SK-N-SH (cell line): ENCODE measurements at regions not wholly inside any gene's neighbourhood (a gene's known extent, or its start where the extent isn't known, plus 50 kb on each side); places are given as distances from the start of the nearest gene placed in this dataset.

Source experiments
- CTCF ChIA-PET: fragments of 300-600, 350-600 bp; formaldehyde crosslinking; extraction: SDS; loops from one replicate; lab custom pipeline; 2021; lab: Yijun Ruan, JAX
- POLR2A ChIA-PET: fragments of 350-600 bp; sonication (Branson Sonifier 250); formaldehyde crosslinking; extraction: SDS; loops from one replicate; lab custom pipeline; 2020; ENCODE audit warnings: antibody characterized with exemption, inconsistent platforms; lab: Yijun Ruan, JAX
- DNase-seq: peaks from one replicate; pipeline ENCODE4 v3.0.0; 2012
- H2AFZ ChIP-seq: fragments of 200-600 bp; sonication (generic); 2 replicates; pipeline ENCODE4 v1.8.1; 2016; ENCODE audit warnings: antibody characterized with exemption, mild to moderate bottlenecking, low read depth
- H3F3A ChIP-seq: fragments of 200-600 bp; sonication (generic); replicated peaks from 2 replicates; pipeline ENCODE3; 2016; ENCODE audit warnings: antibody characterized with exemption, mild to moderate bottlenecking; ENCODE audit not compliant: insufficient read depth
- H3K27ac ChIP-seq, 2 experiments: fragments of 200-500 bp in 1 of 2; fragments of 200-600 bp in 1 of 2; sonication (Bioruptor generic) in 1 of 2; sonication (generic), shearing (Covaris generic) in 1 of 2; 2 replicates each; pipeline versions ENCODE4 v1.5.1 to v1.6.1; 2014 to 2016; ENCODE audit warnings: low read depth in 2 of 2, inconsistent platforms in 1 of 2, low read length in 1 of 2, mild to moderate bottlenecking in 1 of 2, mixed read lengths in 1 of 2
- H3K27me3 ChIP-seq: fragments of 200-600 bp; sonication (generic), shearing (Covaris generic); 2 replicates; pipeline ENCODE4 v1.6.1; 2016; ENCODE audit warnings: mixed run types; ENCODE audit not compliant: insufficient read depth
- H3K36me3 ChIP-seq, 2 experiments: fragments of 200-500 bp in 1 of 2; fragments of 200-600 bp in 1 of 2; sonication (Bioruptor generic) in 1 of 2; sonication (generic) in 1 of 2; replicated peaks in 1 of 2; 2 replicates each; pipeline versions ENCODE3 to v1.5.1; 2014 to 2016; ENCODE audit warnings: low read length in 1 of 2, mild to moderate bottlenecking in 1 of 2; ENCODE audit not compliant: insufficient read depth in 2 of 2, control insufficient read depth in 1 of 2
- H3K4me1 ChIP-seq, 2 experiments: fragments of 200-500 bp in 1 of 2; fragments of 200-600 bp in 1 of 2; sonication (Bioruptor generic) in 1 of 2; sonication (generic), shearing (Covaris generic) in 1 of 2; 2 replicates each; pipeline versions ENCODE4 v1.5.1 to v1.6.1; 2014 to 2016; ENCODE audit warnings: low read depth in 1 of 2, low read length in 1 of 2, mixed run types in 1 of 2; ENCODE audit not compliant: insufficient read depth in 2 of 2, control insufficient read depth in 1 of 2
- H3K4me2 ChIP-seq: fragments of 200-600 bp; sonication (generic), shearing (Covaris generic); 2 replicates; pipeline ENCODE4 v1.6.1; 2017; ENCODE audit warnings: mixed run types
- H3K4me3 ChIP-seq, 2 experiments: fragments of 200-500 bp in 1 of 2; fragments of 200-600 bp in 1 of 2; sonication (Bioruptor generic) in 1 of 2; sonication (generic), shearing (Covaris generic) in 1 of 2; 2 replicates each; pipeline versions ENCODE4 v1.5.1 to v1.8.1; 2014 to 2016; ENCODE audit warnings: low read depth in 2 of 2, inconsistent platforms in 1 of 2, low read length in 1 of 2, mild to moderate bottlenecking in 1 of 2, mixed read lengths in 1 of 2, moderate library complexity in 1 of 2
- H3K79me2 ChIP-seq: fragments of 200-600 bp; sonication (generic); 2 replicates; pipeline ENCODE4 v1.8.1; 2017; ENCODE audit warnings: mild to moderate bottlenecking; ENCODE audit not compliant: insufficient read depth
- H3K9ac ChIP-seq: fragments of 200-600 bp; sonication (generic); 2 replicates; pipeline ENCODE4 v1.6.1; 2017; ENCODE audit warnings: mixed run types
- H3K9me2 ChIP-seq: fragments of 200-600 bp; sonication (generic); 2 replicates; pipeline ENCODE4 v1.6.1; 2017; ENCODE audit warnings: mixed run types
- H3K9me3 ChIP-seq: fragments of 200-600 bp; sonication (generic); 2 replicates; pipeline ENCODE4 v1.6.1; 2017; ENCODE audit warnings: mixed run types, mild to moderate bottlenecking, moderate library complexity
- H4K20me1 ChIP-seq: fragments of 200-600 bp; sonication (generic); 2 replicates; pipeline ENCODE4 v1.6.1; 2017; ENCODE audit warnings: mild to moderate bottlenecking, mixed run types; ENCODE audit not compliant: insufficient read depth
- CHD2 ChIP-seq: fragments of 150-350 bp; IDR thresholded peaks from 2 replicates; pipeline ENCODE4 v1.6.1; 2018; ENCODE audit warnings: low read length; ENCODE audit not compliant: partially characterized antibody
- ELF1 ChIP-seq: IDR thresholded peaks from 2 replicates; pipeline ENCODE4 v1.4.0; 2012
- FOSL2 ChIP-seq: IDR thresholded peaks from 2 replicates; pipeline ENCODE4 v1.4.0; 2012; ENCODE audit warnings: low read depth, mild to moderate bottlenecking, moderate library complexity, borderline replicate concordance
- FOXM1 ChIP-seq: IDR thresholded peaks from 2 replicates; pipeline ENCODE4 v1.4.0; 2012; ENCODE audit warnings: low read depth, mild to moderate bottlenecking
- GATA2 ChIP-seq: sonication (generic); formaldehyde crosslinking; IDR thresholded peaks from 2 replicates; pipeline ENCODE4 v1.5.0; 2020; ENCODE audit warnings: mild to moderate bottlenecking, missing genetic modification reagents
- MAX ChIP-seq: IDR thresholded peaks from 2 replicates; pipeline ENCODE4 v1.4.0; 2012; ENCODE audit warnings: low read depth
- MEF2A ChIP-seq: IDR thresholded peaks from 2 replicates; pipeline ENCODE4 v1.4.0; 2012; ENCODE audit warnings: low read depth, borderline replicate concordance
- MXI1 ChIP-seq: IDR thresholded peaks from 2 replicates; pipeline ENCODE4 v1.6.1; 2012; ENCODE audit warnings: mild to moderate bottlenecking, low read depth, low read length, improper control_type of control experiment
- NRF1 ChIP-seq: IDR thresholded peaks from 2 replicates; pipeline ENCODE4 v1.6.1; 2012; ENCODE audit warnings: low read depth, mild to moderate bottlenecking, low read length
- RAD21 ChIP-seq: IDR thresholded peaks from 2 replicates; pipeline ENCODE4 v1.6.1; 2012; ENCODE audit warnings: mild to moderate bottlenecking, low read length
- RCOR1 ChIP-seq: fragments of 150-350 bp; IDR thresholded peaks from 2 replicates; pipeline ENCODE4 v1.6.1; 2017; ENCODE audit warnings: antibody characterized with exemption, low read length
- REST ChIP-seq: IDR thresholded peaks from 2 replicates; pipeline ENCODE4 v1.6.1; 2012; ENCODE audit warnings: mild to moderate bottlenecking, low read depth, low read length, moderate library complexity
- RFX5 ChIP-seq: IDR thresholded peaks from 2 replicates; pipeline ENCODE4 v1.6.1; 2012; ENCODE audit warnings: mild to moderate bottlenecking, improper control_type of control experiment, low read length
- RXRA ChIP-seq: IDR thresholded peaks from 2 replicates; pipeline ENCODE4 v1.4.0; 2012; ENCODE audit warnings: low read depth, mild to moderate bottlenecking, borderline replicate concordance
- TAF1 ChIP-seq: IDR thresholded peaks from 2 replicates; pipeline ENCODE4 v1.6.1; 2012; ENCODE audit warnings: low read depth, mild to moderate bottlenecking, low read length, moderate library complexity, borderline replicate concordance
- YY1 ChIP-seq: IDR thresholded peaks from 2 replicates; pipeline ENCODE4 v1.4.0; 2012; ENCODE audit warnings: low read depth, mild to moderate bottlenecking
- ZBTB33 ChIP-seq: IDR thresholded peaks from 2 replicates; pipeline ENCODE4 v1.4.0; 2012; ENCODE audit warnings: low read depth, borderline replicate concordance
- WGBS: methylation state at CpG from one replicate; pipeline ENCODE4 v1.1.6; 2017; ENCODE audit warnings: low lambda C conversion rate; 5-methylcytosine and 5-hydroxymethylcytosine counted together
- TF ChIP-seq, protein P1 (sequence below): fragments of 200-600 bp; sonication (generic); IDR thresholded peaks from 2 replicates; pipeline ENCODE4 v1.6.1; 2017; ENCODE audit warnings: antibody characterized with exemption, mild to moderate bottlenecking, moderate library complexity
- TF ChIP-seq, protein P2 (sequence below): fragments of 150-350 bp; IDR thresholded peaks from 2 replicates; pipeline ENCODE4 v1.6.1; 2017; ENCODE audit warnings: antibody characterized with exemption, low read length, low read depth, borderline replicate concordance
- TF ChIP-seq, protein P3 (sequence below): IDR thresholded peaks from 2 replicates; pipeline ENCODE4; 2012

- Histone ChIP-seq H3K27ac (no peak overlapping the region), H3K9ac (no peak overlapping the region), H3K4me3 (no peak overlapping the region), H3K4me2 (no peak overlapping the region), H3F3A (no peaks in the 10 kb centered on the region), H3K9me3 (no peaks in the 10 kb centered on the region), H2AFZ (no peak overlapping the region), H3K36me3 (no peaks in the 10 kb centered on the region), H3K79me2 (no peaks in the 10 kb centered on the region), H3K27me3 (no peaks in the 10 kb centered on the region), H4K20me1 (no peaks in the 10 kb centered on the region), H3K9me2 (no peaks in the 10 kb centered on the region), H3K4me1 (peaks cover 10 to 12% of the 10 kb centered on the region in 2 experiments; a peak in 2 of 4 replicates)
- POLR2A ChIA-PET: no interaction called here
- DNase-seq: no peak
- no peak for TF ChIP-seq MXI1
- TF ChIP-seq RAD21: no peak
- TF ChIP-seq, protein P1, sequence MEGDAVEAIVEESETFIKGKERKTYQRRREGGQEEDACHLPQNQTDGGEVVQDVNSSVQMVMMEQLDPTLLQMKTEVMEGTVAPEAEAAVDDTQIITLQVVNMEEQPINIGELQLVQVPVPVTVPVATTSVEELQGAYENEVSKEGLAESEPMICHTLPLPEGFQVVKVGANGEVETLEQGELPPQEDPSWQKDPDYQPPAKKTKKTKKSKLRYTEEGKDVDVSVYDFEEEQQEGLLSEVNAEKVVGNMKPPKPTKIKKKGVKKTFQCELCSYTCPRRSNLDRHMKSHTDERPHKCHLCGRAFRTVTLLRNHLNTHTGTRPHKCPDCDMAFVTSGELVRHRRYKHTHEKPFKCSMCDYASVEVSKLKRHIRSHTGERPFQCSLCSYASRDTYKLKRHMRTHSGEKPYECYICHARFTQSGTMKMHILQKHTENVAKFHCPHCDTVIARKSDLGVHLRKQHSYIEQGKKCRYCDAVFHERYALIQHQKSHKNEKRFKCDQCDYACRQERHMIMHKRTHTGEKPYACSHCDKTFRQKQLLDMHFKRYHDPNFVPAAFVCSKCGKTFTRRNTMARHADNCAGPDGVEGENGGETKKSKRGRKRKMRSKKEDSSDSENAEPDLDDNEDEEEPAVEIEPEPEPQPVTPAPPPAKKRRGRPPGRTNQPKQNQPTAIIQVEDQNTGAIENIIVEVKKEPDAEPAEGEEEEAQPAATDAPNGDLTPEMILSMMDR: no peak
- no peak for TF ChIP-seq NRF1
- TF ChIP-seq RXRA: no peak
- no peak for TF ChIP-seq ELF1
- no peak for TF ChIP-seq RFX5
- no peak for TF ChIP-seq MEF2A
- TF ChIP-seq FOSL2: no peak
- TF ChIP-seq RCOR1: no peak
- TF ChIP-seq GATA2: no peak
- TF ChIP-seq, protein P2, sequence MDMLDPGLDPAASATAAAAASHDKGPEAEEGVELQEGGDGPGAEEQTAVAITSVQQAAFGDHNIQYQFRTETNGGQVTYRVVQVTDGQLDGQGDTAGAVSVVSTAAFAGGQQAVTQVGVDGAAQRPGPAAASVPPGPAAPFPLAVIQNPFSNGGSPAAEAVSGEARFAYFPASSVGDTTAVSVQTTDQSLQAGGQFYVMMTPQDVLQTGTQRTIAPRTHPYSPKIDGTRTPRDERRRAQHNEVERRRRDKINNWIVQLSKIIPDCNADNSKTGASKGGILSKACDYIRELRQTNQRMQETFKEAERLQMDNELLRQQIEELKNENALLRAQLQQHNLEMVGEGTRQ: no peak
- no peak for TF ChIP-seq REST
- no peak for TF ChIP-seq TAF1
- no peak for TF ChIP-seq CHD2
- no peak for TF ChIP-seq YY1
- TF ChIP-seq, protein P3, sequence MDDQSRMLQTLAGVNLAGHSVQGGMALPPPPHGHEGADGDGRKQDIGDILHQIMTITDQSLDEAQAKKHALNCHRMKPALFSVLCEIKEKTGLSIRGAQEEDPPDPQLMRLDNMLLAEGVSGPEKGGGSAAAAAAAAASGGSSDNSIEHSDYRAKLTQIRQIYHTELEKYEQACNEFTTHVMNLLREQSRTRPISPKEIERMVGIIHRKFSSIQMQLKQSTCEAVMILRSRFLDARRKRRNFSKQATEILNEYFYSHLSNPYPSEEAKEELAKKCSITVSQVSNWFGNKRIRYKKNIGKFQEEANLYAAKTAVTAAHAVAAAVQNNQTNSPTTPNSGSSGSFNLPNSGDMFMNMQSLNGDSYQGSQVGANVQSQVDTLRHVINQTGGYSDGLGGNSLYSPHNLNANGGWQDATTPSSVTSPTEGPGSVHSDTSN: no peak
- TF ChIP-seq MAX: no peak
- no peak for TF ChIP-seq ZBTB33
- TF ChIP-seq FOXM1: no peak
- WGBS: 97% methylated on average over 3 of the region's 3 CpGs
- CTCF ChIA-PET: interaction anchor here (1.1 kb wide), 1 partner anchor 115 kb away, joined by 4 read pairs; no protein-coding TSS in a partner anchor
Measured at GRCh38 chr5:138694146-138694545, 59.1 kb upstream of the CTNNA1 start.
